Stimulated activated CD8-positive, alpha-beta memory T cell treated with anti-CD3 and anti-CD28 coated beads, Interleukin-4, amount 100 ng/mL, for 1 hour (primary cell): ENCODE measurements at regions not wholly inside any gene's neighbourhood (a gene's known extent, or its start where the extent isn't known, plus 50 kb on each side); places are given as distances from the start of the nearest gene placed in this dataset.
"Not testable (repeated sequence)": the region's sequence is repeated elsewhere in the genome, so short reads cannot be mapped to it uniquely, and the experiment has no call there.

ENCODE experiments used
- DNase-seq, 2 donors: peaks; one replicate each; pipeline ENCODE4 v3.0.0-alpha.2; 2020; ENCODE audit warnings: low read depth in 2 of 2, low spot score in 1 of 2

DNA sequence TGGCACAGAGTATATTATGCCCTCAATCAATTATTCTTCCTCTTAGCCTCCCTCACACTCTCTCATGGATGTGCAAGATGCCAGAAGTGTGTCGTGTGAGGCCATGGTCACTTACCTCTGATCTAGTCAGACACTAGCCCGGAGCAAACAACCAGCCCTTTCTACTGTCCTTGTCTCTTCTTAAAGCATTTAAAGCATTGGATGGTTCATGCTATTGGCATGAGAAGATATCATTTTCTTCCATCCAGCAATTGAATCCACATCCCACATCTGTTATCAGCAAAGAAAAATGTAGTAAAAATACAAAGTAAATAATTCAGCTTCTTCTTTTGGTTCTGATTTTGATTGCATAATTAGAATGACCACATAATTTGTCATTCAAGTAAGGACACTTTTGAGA is 267.2 kb upstream of the ACO1 start:
- no peak for DNase-seq

DNA sequence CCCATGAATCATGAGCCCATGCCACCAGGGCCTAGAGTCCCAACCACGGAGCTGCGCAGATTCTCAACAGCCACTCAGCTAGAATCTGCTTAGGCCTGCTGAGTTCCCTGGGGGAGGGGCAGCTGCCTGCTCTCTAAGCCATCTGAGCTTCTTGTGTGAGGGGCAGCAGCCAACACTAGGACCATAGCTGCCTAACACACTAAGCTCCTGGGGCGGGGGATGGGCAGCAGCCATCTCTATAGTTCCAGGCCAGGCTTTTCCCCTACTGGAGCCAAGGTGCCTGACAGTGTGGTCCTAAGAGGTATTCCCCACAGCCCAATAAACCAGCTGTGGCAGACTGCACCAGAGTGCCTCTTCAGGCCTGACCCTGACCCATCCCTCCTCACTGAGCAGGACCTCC is 255.9 kb upstream of the ACO1 start:
- DNase-seq = no peak

DNA sequence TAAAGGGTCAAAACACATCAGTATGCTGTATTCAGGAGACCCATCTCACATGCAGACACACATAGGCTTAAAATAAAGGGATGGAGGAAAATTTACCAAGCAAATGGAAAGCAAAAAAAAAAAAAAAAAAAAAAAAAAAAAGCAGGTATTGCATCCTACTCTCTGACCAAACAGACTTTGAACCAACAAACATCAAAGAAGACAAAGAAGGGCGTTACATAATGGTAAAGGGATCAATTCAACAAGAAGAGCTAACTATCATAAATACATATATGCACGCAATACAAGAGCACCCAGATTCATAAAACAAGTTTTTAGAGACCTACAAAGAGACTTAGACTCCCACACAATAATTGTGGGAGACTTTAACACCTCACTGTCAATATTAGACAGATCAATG is 253.7 kb upstream of the ACO1 start:
- DNase-seq = not testable (repeated sequence)

DNA sequence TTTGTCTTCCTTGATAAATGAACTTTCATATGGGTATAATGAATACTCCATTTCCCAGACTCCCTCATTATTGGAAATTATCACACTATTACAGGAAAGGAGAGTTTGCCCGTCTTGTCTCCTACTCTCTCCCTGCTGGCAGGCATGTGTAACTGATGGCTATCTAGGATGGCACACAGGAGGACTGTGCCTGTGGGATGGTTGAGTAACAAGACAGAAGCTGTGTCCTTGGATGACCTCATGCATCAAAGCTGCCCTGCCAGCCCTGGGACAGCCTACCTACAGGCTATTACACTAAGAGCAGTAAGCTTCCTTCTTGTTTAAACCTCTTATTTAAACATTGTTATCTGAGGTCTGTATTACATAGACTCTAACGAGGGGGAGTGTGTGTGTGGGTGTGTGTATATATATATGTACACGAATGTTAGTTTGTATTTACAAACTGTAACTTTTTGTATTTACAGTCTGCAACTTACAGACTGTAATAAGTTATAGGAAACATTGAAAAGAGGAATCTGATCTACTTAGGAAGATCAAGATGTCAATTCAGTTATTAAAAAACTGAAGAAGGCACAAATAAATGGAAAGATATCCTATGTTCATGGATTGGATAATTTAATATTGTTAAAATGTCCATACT is 247.6 kb upstream of the ACO1 start:
- no peak for DNase-seq

DNA sequence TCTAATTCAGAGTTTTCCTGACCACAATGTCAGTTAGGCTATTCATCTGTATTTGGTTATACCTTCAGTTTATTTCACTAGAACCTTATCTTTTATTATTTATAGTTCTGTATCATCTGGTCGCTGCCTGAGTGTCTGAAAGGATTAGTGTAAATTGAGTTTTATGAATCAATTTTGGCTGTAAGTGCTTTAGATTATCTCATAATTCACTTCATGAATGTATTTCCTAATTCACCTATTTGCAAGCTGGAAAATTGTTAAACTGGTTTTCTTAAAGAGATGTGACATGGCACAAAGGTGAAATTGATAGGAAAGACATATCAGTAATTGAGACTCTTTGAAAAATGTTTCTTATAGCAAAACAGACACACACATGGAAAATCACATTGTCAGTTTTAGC is 242.4 kb upstream of the ACO1 start:
- DNase-seq = no peak

DNA sequence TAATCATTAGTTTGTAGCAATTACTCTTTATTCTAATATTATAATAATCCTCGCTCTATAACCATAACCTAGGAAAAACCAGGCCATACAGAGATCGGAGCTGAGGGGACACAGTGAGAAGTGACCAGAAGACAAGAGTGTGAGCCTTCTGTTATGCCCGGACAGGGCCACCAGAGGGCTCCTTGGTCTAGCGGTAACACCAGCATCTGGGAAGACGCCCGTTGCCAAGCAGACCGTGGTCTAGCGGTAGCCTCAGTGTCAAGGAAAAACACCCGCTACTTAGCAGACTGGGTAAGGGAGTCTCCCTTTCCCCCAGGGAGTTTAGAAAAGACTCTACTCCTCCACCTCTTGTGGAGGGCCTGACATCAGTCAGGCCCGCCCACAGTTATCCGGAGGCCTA is 235.9 kb upstream of the ACO1 start:
- DNase-seq = not testable (repeated sequence)

DNA sequence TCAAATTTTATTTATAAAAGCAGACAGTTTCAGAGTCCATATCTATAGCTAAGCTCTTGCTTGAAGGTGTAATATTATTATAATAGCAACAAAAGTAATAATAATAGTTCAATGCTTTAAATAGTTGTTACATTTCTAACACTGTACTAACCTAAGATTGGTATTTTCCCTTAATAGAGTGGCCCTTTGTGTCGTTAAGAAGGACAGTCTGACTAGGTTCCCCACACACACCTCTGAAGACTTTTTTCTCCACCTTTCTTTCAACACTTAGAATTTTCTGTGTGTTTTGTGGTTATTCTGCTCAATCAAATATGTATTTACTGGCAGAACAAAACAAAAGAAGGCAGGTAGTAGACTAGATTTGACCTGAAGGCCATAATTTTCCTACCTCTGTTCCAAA is 223.2 kb upstream of the ACO1 start:
- DNase-seq = no peak

DNA sequence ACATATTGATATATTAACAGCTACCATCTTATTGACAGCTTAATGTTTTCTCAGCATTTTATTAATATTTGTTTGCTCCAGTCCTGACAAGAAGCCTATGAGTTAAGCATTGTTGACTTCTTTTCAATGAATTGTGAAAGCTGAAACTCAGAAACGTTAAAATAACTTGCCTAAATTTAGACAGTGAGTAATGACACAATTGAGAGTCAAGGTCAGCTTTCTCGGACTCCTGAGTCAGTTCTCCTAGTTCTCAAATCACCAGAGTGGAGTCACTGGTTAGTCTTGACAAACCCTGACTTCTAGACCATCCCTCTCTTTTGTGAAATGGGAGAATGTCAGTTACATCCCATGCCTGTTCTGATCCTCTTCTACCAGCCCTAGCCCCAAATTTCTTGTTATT is 222.7 kb upstream of the ACO1 start:
- no peak for DNase-seq

DNA sequence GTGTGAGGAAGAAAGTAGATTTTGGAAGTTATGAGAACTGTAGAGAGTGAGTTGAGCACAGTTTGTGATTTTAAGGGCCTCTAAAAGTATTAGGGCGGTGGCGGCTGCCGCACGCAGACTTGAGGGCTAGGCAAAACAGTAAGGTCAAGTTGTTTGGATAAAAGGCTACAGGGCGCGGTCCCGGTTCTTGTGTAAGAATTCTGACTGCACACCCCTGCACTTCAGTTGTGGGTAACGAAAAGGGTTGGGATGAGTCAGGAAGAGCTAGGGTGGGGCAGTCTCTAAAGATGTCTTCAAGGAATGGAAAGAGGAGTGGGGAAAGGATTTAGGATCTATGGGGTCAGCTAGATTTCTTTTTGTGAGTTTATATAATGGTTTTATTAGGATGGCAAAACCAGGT is 218.1 kb upstream of the ACO1 start:
- not testable (repeated sequence) for DNase-seq

DNA sequence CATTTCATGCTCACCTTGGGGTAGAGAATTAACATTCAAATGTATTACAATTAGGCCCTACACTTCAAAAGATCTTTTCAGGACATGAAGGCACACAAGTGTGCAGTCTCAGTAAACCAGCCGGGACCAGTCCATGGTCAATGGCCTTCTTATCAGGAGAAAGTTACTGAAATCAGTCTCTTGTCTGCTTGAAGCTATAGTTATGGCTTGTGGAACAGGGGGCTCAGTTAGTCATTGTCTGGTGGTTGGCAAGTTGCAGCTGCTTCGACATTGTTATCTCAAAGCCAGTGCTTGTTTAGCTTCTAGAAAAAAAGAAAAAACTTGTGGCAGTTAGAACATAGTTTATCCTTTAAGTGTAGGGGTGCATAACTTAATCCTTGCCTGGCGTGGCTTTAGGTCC is 213.1 kb upstream of the ACO1 start:
- DNase-seq = no peak

DNA sequence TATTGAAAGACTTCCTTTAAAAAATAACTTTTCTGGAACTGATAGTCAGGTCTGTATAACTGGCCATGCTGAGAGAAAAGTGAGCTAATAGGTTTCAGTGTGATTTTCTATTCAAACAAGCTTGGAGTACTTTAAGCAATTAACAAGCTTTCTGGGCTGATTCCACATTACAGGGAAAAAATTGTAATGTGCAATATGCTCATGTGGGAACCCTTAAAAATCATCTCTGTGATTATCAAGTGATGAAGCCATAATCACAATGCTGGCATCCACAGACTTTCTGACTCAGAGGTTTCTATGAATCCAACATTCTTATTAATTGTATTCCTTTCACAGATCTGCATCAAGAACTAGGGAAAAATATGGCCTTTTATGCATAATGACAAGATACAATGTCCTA is 212.2 kb upstream of the ACO1 start:
- no peak for DNase-seq

DNA sequence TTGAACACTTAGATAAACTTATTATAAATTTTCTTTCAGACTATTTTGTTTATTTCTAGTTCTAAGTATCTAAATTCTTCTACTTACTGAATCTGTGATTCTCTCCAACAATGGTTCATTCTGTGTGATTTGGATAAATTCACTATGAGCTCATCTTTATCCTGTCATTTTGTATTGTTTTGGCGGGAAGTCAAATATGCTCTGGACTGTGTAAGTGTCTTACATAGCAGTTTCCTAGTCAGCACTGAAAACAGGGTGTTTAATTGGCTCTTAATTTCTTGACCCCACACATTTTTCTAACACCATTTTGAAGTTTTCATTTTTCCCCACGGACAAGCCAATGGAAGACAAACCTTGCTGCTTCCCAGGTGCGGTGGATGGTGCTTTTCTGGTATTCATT is 207.0 kb upstream of the ACO1 start:
- DNase-seq = no peak

DNA sequence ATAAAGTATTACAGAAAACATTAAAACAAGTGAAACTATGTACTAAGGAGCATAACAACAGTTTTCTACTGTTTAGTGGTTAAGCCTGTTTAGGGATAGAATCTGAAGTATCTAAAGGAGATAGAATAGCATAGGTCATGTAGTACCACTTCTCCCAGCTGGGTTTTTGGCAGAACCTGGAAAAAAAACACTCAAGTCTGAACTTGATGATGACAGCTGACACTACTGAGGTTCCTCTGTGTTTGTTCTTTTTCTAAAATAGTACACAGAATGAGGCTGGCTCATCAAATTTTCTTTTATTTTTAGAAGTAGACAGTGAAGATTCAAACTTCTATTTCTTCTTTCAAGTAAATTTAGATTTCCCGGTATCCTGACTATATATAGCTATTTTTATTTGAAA is 203.8 kb upstream of the ACO1 start:
- DNase-seq = no peak

DNA sequence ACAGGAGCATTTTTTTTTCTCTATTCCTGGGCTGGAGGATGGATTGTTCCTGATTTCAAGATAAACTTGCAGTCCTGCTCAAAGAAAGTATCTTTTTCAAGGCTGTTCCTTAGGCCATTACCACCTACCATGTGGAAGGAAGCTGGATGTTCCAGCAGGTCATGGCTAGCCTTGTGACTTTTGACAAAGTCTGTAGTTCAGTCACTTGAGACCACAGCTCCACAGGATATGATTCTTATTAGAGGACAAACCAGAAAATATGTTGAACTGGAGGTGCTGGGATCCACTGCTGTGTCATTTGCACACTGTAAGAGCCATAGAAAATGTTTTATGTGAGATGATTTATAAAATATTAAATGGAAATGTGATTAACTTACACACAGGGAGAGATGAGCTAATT is 184.2 kb upstream of the ACO1 start:
- DNase-seq = no peak

DNA sequence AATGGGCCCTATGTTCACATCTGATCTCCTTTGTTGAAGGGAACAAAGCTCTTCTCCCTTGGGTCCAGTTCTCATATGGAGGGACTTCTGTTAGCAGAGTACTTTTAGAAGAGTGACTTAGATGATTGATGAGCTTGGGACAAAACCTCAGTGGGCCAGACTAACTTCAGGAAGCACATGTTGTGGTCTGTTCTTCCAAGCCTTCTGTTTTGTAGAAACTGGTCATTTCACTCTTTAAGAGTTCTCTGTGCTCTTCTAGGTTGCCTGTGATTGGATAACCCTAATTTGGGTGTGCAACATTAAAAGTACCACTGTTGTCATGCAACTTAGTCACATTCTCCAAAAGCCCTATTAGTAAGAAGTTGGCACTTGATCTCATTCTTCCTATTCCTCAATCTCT is 183.5 kb upstream of the ACO1 start:
- DNase-seq = no peak

DNA sequence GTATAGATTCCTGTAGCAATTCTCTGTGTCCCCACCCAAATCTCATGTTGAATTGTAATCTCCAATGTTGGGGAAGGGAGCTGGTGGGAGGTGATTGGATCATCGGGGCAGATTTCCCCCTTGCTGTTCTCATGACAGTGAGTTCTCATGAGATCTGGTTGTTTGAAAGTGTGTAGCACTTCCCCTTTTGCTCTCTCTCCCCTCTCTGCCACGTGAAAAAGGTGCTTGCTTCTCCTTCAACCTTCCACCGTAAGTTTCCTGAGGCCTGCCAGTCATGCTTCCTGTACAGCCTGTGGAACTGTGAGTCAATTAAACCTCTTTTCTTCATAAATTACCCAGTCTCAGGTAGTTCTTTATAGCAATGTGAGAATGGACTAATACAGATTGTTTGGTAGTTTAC is 175.3 kb upstream of the ACO1 start:
- not testable (repeated sequence) for DNase-seq

DNA sequence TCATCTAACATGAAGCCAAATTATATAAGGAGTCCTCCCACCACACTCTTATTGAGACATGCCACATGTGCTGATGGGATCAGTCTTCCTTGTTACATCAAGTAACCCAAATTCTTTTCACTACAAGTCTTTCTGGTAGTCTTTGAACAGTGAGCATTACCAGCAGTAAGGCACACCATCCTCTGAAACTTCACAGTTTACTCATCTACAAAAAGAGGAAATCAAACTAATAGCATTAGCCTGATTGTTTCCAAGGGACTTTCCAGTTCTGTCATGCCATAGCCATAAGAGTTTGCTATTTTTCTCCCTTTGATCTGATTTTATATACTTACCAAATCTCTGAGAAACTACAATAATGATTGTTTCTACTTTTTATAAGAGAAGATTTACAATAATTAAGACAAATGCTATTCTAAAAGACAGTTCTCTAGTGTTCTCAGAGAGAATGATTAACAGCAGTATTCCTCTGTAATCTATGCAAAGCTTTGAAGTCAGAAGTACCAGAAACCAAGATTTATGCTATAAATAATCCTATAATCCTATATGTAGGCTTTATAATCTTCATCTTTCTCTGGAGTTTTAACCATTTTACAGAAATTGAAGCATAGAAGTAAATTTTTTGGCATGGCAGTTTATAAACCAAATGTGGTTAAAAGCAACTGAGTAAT is 166.2 kb upstream of the ACO1 start:
- DNase-seq = no peak

DNA sequence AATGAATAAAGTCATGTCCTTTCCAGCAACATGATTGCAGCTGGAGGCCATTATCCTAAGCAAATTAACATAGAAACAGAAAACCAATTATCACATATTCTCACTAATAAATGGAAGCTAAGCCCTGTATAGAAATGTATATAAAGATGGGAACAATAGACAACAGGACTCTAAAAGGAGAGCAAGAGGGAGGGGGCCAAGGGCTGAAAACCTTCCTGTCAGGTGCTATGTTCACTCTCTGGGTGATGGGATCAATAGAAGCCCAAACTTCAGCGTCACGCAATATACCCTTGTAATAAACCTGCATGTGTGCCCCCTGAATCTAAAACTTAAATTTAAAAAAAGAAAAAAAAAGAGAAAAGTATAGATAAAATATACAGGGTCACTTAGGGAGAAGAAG is 163.7 kb upstream of the ACO1 start:
- no peak for DNase-seq

DNA sequence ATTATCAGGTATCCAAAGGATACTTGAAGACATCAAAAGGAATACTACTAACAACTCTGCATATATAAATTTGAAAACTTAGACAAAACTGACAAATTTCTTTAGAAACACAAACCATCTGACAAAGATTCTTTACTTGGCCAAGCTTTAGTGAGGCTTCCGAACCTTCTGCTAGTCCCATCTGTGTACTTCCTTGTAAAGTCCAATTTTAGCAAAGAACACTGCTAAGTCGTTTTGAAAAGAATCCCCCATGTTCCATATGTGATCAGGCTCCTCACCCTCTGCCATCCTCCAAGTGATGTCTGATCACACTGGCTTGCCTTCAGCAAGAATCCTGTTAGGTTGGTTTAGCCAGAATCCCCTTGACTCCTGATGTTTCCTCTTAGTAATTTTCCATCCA is 150.0 kb upstream of the ACO1 start:
- no peak for DNase-seq

DNA sequence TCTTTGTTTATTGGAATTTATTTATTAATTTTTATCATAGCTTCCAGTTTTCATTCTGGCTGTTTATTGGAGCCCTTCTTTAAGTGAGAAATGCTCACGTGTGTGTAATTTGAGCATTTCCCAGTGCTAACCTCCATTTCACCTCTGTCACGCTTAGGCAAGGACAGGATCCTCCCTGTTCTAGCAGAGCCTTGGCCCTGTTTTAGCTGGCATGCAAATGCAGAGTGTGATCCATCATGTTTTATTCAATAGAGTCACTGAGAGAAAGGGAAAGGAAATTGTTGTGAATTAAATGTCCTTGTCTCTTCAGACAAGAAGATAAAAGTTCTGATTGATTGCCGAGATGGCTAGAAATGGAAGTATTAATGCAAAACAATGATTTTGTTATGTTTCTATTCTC is 137.3 kb upstream of the ACO1 start:
- no peak for DNase-seq

DNA sequence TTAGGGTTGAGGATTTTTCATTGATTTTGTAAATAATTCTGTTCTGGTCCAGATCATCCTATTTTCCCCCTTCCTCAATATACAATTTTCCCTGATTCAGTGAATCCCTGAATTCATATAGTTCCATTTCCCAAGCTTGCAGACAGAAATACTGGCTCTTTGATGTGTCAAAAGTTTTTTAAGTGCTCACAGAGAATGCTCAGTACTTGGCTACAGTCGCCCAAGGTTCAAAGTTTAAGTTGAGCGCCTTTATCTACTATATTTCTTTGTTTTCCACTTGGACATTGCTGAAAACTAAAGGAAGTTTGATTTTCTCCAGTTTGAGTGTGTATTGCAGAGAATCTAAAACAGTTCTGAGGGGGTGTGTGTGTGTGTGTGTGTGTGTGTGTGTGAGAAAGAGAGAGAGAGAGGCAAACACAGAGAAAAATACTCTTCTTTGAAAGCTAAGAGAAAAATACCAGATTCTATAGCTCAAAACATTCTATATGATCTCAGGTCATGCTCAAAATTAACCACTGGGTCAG is 136.2 kb upstream of the ACO1 start:
- no peak for DNase-seq

DNA sequence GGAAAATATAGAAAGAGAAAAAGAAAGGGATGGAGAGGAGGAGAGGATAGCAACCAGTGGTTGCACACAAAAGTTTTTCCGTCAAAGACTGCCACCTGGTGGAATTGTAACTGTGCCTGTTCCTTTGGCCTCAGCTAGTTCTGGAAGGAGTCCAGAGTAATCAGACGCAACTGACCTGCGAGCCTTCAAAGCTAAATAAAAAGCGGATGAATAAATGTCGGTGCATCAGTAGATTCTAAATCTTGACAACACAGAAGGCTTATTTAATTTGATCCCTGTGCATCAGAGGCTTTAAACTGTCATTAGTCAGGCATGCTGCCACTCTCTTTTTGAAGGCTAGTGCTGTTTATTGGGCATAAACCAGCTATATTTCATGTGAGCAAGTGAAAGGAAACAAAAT is 132.9 kb upstream of the ACO1 start:
- no peak for DNase-seq

DNA sequence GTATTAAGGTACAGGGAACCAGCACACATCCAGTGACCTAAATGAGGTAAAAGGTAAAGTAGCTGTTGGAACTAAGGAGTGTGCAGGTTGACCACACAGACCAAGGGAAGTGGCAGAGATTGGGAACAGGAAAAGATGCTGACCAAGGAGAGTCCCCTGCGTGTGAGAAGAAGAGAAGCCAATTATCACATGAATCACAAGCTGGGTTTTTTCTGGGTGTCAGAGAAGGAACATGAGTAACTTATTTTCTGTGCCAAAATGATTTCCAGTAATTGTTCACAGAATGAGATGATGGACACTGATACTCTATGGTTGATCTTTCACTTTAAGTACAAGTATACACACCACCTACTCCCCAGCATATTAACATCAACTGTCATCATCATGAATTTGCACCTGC is 130.7 kb upstream of the ACO1 start:
- DNase-seq = no peak
